HFF-Myc (cell line): ENCODE measurements at regions not wholly inside any gene's neighbourhood (a gene's known extent, or its start where the extent isn't known, plus 50 kb on each side); places are given as distances from the start of the nearest gene placed in this dataset.

Experiments used
- DNase-seq: peaks from one replicate; pipeline ENCODE4 v3.0.0-alpha.2; 2011; ENCODE audit warnings: low read depth; ENCODE audit errors: extremely low read depth
- H3K4me3 ChIP-seq: replicated peaks from 2 replicates; pipeline ENCODE4 v1.5.1; 2011; ENCODE audit warnings: low read depth, mild to moderate bottlenecking, control low read depth, low read length
- TF ChIP-seq, protein P1 (sequence below): IDR thresholded peaks from 2 replicates; pipeline ENCODE4 v1.5.1; 2012; ENCODE audit warnings: mild to moderate bottlenecking, low read depth, low read length, control low read depth; ENCODE audit errors: missing control alignments

DNA sequence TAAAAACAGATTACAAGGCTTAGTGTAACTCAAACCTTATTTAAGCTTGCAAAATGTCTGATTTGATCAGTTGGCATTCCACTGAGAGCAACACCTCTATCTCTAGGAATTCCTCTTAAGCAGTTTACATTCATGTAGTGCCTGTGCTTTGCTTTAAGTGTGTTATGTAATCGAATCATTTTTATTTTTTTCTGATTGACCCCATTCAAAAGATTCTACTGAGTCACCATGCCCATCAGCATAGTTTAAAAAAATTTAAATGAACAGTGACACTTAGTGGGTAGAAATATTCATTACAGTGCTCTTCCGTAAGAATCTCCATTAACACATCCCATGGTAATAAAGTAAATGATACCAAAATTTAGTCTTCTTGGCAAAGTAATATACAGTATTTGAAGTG, 67.8 kb upstream of the SLC4A10 start:
- no peak overlapping the region for H3K4me3 ChIP-seq
- TF ChIP-seq, protein P1, sequence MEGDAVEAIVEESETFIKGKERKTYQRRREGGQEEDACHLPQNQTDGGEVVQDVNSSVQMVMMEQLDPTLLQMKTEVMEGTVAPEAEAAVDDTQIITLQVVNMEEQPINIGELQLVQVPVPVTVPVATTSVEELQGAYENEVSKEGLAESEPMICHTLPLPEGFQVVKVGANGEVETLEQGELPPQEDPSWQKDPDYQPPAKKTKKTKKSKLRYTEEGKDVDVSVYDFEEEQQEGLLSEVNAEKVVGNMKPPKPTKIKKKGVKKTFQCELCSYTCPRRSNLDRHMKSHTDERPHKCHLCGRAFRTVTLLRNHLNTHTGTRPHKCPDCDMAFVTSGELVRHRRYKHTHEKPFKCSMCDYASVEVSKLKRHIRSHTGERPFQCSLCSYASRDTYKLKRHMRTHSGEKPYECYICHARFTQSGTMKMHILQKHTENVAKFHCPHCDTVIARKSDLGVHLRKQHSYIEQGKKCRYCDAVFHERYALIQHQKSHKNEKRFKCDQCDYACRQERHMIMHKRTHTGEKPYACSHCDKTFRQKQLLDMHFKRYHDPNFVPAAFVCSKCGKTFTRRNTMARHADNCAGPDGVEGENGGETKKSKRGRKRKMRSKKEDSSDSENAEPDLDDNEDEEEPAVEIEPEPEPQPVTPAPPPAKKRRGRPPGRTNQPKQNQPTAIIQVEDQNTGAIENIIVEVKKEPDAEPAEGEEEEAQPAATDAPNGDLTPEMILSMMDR: no peak
- no peak for DNase-seq

DNA sequence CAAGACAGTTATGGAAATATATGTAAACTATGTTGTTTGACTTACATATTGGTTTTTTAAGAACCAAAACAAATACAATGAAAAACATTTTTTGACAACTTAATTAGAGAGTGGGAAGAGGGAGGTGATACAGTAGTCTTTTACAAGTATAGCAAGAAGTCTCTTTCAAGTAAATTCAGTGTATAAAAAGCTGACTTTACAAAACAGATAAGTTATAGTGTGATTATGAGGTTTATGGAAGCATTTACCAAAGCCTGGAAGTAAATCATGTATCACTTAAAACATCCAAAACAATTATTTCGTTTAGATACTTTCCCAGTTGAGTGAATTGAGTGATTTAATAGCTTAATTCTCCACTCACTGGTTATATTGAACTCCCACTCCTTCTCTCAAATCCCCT, 66.7 kb upstream of the SLC4A10 start:
- TF ChIP-seq, protein P1: no peak

DNA sequence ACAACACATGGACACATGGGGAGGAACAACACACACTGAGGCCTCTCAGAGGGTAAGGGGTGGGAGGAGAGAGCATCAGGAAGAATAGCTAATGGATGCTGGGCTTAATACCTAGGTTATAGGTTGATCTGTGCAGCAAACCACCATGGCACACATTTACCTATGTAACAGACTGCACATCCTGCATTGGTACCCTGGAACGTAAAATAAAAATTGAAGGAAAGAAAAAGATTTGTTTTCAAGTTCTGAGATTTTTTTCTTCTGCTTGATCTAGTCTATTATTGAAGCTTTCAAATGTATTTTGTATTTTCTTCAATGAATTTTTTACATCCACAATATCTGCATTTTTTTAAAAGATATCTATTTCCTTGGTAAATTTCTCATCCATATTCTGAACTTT, 59.3 kb upstream of the SLC4A10 start:
- no peak overlapping the region for H3K4me3 ChIP-seq
- no peak for DNase-seq
- TF ChIP-seq, protein P1: no peak

More for the DNA sequence above, 66.7 kb upstream of the SLC4A10 start:
- H3K4me3 ChIP-seq: no peak overlapping the region
- no peak for DNase-seq

DNA sequence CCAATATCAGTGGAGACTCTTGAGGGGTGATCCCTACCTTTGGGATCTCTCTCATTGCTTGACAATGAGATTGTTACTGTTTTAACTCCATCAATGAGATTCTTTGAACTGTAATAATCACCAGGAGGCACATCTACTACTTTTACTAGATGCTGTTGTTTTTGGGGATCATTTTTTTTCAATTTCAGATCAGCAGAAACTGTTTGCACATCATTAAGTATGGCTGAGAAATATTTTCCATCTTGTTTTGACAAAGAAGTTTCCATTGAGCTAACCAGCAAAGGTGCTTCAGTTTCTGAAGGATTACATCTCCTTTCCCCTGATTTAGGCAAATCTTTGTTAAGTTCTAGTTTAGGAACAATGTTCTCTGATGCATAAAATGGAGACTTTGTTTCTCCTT, 54.8 kb upstream of the SLC4A10 start:
- TF ChIP-seq, protein P1: no peak

DNA sequence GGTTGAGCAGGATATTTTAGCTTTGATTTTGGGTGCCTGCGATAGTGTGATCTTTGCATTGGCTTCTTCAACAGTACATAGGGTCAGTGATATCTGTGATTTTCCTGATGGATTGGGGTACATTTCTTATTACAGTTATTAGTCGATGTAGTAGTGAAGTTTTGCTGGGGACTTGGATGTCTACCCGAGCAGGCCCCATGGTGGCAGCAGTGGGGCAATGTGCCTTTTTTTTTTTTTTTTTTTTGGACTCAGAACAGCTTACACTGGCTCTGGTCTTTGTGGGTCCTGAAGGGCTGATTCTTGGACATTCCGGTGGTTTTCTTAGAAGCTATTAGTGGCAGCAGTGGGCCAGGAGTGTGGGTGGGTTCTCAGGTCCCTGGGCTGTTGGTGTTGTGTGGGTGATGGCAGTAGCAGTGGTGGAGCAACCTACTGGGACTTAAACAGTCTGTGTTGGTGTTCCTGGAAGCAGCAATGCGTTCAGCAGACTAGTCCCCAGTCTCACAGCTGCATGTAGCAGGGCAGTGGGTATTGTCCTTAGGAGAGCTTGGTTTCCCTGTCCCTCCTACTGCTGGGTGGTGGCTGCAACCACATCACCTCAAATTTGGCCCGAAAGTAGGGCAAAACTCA, 53.7 kb upstream of the SLC4A10 start:
- TF ChIP-seq, protein P1: peak; percentile 22
- H3K4me3 ChIP-seq: no peak overlapping the region
- no peak for DNase-seq

More for the DNA sequence above, 54.8 kb upstream of the SLC4A10 start:
- no peak for DNase-seq
- H3K4me3 ChIP-seq: no peak overlapping the region

DNA sequence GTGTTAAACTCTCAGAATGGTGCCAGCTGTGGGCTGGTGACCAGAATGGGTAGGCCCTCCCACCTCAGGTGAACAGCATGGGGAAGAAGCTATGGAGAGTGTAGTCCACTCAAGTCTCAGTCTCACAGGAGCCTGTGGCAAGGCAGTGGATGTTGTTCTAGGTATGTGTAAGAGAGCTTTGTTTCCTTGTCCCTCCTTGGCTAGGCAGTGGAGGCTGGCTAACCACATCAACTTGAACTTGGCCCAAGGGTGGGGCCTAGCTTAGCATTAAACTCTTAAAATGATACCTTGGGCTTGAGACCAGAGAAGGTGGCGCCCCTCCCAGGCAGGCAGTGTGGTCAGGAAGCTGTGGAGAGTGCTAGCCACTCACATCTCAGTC, 53.2 kb upstream of the SLC4A10 start:
- no peak for DNase-seq
- TF ChIP-seq, protein P1: no peak

More for the DNA sequence above, 53.2 kb upstream of the SLC4A10 start:
- no peak overlapping the region for H3K4me3 ChIP-seq
